ENCODE measurements at regions not wholly inside any gene's neighbourhood (a gene's known extent, or its start where the extent isn't known, plus 50 kb on each side); places are given as distances from the start of the nearest gene placed in this dataset.

- DNase-seq (ENCODE audit: low read depth) (no peak), FAIRE-seq (no peak)
- no peak overlapping the region for H3K4me3 ChIP-seq (ENCODE audit: low read depth, low read length)
- no peaks in the 10 kb centered on the region for H3K36me3 ChIP-seq (ENCODE audit: control insufficient read depth, insufficient read depth, low read length)
- H3K27me3 ChIP-seq (ENCODE audit: control insufficient read depth, insufficient read depth, low read length) = no peaks in the 10 kb centered on the region
- TF ChIP-seq CTCF (IDR thresholded peaks at IDR 0.05; ENCODE audit: insufficient read depth, low read length, severe bottlenecking) = no peak
These were observed 360.0 kb downstream of the OSTF1 start for GRCh38 chr9:75448281-75448680.

DNA sequence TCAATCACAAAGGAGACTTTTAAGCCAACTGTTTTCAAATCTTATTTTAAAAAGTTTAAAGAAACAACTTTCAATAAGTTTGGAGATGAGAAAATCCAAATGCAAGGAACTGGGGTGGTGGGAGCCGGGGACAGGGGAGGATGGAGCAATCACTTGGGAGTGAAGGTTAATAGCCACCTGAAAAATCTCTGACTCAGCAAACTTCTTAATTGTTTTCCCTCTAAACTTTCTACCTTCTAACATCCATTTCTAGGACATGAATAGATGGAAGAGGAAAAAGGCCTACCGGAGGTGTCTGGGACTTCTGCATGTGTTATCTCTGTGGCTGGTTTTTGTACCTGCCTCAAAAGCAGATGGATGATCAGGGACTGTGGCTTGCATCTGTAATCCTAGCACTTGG lies 360.6 kb downstream of the OSTF1 start:
- H3K36me3 ChIP-seq (ENCODE audit: control insufficient read depth, insufficient read depth, low read length) = no peaks in the 10 kb centered on the region
- H3K27me3 ChIP-seq (ENCODE audit: control insufficient read depth, insufficient read depth, low read length) = no peaks in the 10 kb centered on the region
- FAIRE-seq (no peak), DNase-seq (ENCODE audit: low read depth) (no peak)
- no peak for TF ChIP-seq CTCF (IDR thresholded peaks at IDR 0.05; ENCODE audit: insufficient read depth, low read length, severe bottlenecking)
- no peak overlapping the region for H3K4me3 ChIP-seq (ENCODE audit: low read depth, low read length)

- DNase-seq (ENCODE audit: low read depth) (no peak), FAIRE-seq (no peak)
- no peak for TF ChIP-seq CTCF (IDR thresholded peaks at IDR 0.05; ENCODE audit: insufficient read depth, low read length, severe bottlenecking)
- Histone ChIP-seq H3K4me3 (ENCODE audit: low read depth, low read length) (no peak overlapping the region), H3K36me3 (ENCODE audit: control insufficient read depth, insufficient read depth, low read length) (no peaks in the 10 kb centered on the region), H3K27me3 (ENCODE audit: control insufficient read depth, insufficient read depth, low read length) (no peaks in the 10 kb centered on the region)
These were observed 362.7 kb downstream of the OSTF1 start for GRCh38 chr9:75451045-75451444.

DNA sequence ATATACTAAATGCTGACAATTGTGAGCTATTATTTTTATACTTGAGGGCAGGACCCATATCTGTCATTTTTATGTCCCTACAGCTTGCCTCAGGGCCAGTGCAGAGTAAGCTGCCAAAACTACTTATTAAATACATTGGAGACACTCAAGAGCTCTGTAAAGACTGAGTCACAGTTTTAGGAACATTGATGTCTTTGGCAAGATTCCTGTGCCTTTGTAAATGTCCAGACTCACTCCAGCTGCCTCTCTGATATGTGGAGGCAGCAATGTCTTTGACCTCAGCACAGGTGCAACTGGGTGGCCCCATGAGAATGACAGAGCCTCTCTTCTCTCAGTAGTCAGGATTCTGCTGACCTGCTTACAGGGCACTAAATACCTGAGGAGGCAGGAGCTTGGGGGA lies 363.2 kb downstream of the OSTF1 start:
- Histone ChIP-seq H3K27me3 (ENCODE audit: control insufficient read depth, insufficient read depth, low read length) (no peaks in the 10 kb centered on the region), H3K36me3 (ENCODE audit: control insufficient read depth, insufficient read depth, low read length) (no peaks in the 10 kb centered on the region), H3K4me3 (ENCODE audit: low read depth, low read length) (no peak overlapping the region)
- FAIRE-seq = no peak
- DNase-seq (ENCODE audit: low read depth) = peak; percentile 2
- no peak for TF ChIP-seq CTCF (IDR thresholded peaks at IDR 0.05; ENCODE audit: insufficient read depth, low read length, severe bottlenecking)

DNA sequence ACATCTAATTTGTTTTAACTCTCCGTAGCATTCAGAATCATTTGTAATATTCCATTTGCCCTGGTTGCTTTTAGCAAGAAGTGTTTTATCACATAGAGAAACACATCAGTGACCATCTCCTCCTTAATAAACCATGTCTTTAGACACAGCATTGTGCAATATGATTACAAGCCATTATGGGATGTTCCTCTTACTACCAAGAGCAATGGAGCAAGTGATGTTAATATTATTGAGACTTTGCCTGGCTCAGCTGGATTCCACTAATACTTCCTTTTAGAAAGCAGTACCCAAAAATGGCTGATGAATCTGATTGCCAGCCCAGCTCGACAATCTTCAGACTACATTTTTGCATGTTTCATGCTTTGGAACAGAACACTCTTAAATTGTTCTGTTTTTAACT lies 364.2 kb downstream of the OSTF1 start:
- no peak for TF ChIP-seq CTCF (IDR thresholded peaks at IDR 0.05; ENCODE audit: insufficient read depth, low read length, severe bottlenecking)
- DNase-seq (ENCODE audit: low read depth) (no peak), FAIRE-seq (no peak)
- Histone ChIP-seq H3K36me3 (ENCODE audit: control insufficient read depth, insufficient read depth, low read length) (no peaks in the 10 kb centered on the region), H3K4me3 (ENCODE audit: low read depth, low read length) (no peak overlapping the region), H3K27me3 (ENCODE audit: control insufficient read depth, insufficient read depth, low read length) (no peaks in the 10 kb centered on the region)

DNA sequence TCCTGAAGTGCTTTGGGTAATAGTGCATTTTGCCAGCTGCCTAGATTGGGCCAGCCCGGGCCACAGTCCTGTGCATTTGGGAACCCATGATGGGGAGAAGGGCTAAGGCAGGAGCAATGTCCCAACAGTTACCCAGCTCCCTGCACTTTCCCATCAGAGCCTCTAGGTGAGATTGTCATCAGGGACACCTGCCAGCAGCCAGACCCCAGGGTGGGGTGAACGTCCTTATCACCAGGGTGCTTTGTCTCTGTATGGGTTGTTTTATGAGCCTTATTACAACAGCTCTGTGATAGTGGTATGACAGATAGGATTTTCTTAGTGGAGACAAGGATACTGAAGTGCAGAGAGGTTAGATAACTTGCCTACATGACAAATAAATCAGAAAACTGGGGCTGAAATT lies 365.7 kb downstream of the OSTF1 start:
- DNase-seq (ENCODE audit: low read depth) (no peak), FAIRE-seq (no peak)
- Histone ChIP-seq H3K36me3 (ENCODE audit: control insufficient read depth, insufficient read depth, low read length) (no peaks in the 10 kb centered on the region), H3K4me3 (ENCODE audit: low read depth, low read length) (no peak overlapping the region), H3K27me3 (ENCODE audit: control insufficient read depth, insufficient read depth, low read length) (no peaks in the 10 kb centered on the region)
- TF ChIP-seq CTCF (IDR thresholded peaks at IDR 0.05; ENCODE audit: insufficient read depth, low read length, severe bottlenecking) = no peak

Measured in bronchial epithelial cell (primary cell).